Choroid plexus epithelial cell (primary cell): ENCODE measurements at regions not wholly inside any gene's neighbourhood (a gene's known extent, or its start where the extent isn't known, plus 50 kb on each side); places are given as distances from the start of the nearest gene placed in this dataset.

Source experiments
- DNase-seq: peaks from one replicate; pipeline ENCODE4 v3.0.0-alpha.2; 2010; ENCODE audit warnings: low read depth
- H3K4me3 ChIP-seq: 2 replicates; pipeline ENCODE4 v1.5.1; 2011; ENCODE audit warnings: low read depth, mild to moderate bottlenecking, control low read depth, low read length, moderate library complexity
- TF ChIP-seq, protein P1 (sequence below): conservative IDR thresholded peaks from 2 replicates; pipeline ENCODE4 v1.5.1; 2011; ENCODE audit warnings: low read depth, mild to moderate bottlenecking, control low read depth, inconsistent platforms, low read length, moderate library complexity

DNA sequence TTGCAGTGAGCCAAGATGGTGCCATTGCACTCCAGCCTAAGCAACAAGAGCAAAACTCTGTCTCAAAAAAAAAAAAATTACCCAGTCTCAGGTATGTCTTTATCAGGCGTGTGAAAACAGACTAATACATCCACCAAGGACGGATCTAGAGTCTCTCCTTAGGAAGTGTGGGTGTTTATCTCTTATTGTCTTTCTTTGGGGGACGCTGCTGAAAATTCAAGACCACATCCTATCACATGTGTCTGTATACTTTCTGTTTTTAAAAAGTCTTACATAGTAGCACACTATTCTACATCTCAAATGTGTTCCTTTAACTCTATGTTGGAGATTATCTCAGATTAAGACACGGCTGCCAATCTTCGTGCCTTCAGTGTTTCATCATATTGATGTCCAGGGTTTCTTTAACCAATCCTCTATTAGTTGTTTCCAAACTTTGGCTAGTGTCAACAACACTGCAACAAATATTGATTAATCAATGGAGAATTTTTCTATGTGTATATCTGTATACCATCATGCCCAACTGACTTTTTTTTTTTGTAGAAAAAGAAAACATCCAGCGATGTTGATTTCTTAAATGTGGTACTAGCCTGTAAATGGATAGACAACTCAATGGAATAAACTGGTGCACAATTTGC, 92.3 kb upstream of the KDM7A start:
- DNase-seq: no peak
- H3K4me3 ChIP-seq: no peak overlapping the region
- TF ChIP-seq, protein P1, sequence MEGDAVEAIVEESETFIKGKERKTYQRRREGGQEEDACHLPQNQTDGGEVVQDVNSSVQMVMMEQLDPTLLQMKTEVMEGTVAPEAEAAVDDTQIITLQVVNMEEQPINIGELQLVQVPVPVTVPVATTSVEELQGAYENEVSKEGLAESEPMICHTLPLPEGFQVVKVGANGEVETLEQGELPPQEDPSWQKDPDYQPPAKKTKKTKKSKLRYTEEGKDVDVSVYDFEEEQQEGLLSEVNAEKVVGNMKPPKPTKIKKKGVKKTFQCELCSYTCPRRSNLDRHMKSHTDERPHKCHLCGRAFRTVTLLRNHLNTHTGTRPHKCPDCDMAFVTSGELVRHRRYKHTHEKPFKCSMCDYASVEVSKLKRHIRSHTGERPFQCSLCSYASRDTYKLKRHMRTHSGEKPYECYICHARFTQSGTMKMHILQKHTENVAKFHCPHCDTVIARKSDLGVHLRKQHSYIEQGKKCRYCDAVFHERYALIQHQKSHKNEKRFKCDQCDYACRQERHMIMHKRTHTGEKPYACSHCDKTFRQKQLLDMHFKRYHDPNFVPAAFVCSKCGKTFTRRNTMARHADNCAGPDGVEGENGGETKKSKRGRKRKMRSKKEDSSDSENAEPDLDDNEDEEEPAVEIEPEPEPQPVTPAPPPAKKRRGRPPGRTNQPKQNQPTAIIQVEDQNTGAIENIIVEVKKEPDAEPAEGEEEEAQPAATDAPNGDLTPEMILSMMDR: no peak

DNA sequence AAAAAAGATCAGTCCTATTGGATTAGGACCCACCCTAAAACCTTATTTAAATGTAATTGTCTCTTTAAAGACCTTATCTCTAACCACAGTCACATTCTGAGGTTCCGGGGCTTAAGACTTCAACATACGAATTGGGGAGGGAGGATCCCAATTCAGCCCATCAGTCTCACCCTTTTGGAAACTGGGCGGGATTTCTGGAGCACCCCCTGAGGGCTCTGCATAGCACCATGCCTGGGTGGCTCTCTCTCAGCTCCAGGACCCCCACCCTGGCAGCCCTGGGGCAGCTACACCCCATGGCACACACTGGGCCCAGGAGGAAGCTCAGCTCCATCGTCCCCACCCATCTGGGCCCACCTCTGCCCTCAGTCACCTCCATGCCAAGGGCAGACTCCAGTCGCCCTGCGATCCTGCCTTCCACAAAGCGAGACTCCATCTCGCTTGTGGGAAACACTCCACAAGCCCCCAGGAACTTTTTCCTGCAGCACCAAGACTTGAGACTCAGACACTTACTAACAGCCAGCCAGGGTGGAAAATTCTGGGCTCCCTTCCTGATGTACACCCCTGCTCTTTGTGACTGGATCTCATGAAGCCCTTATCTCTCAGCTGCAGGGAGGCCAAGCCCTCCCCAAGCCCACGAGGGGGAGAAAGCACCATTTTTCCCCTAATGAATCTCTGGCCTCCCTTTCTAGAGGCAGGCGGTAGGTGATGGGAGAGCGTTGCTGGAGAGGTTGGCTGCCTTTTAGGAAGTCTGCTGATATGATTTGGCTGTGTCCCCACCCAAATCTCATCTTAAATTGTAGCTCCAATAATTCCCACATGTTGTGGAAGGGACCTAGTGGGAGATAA, 90.8 kb upstream of the KDM7A start:
- DNase-seq: no peak
- TF ChIP-seq, protein P1: no peak
- no peak overlapping the region for H3K4me3 ChIP-seq

DNA sequence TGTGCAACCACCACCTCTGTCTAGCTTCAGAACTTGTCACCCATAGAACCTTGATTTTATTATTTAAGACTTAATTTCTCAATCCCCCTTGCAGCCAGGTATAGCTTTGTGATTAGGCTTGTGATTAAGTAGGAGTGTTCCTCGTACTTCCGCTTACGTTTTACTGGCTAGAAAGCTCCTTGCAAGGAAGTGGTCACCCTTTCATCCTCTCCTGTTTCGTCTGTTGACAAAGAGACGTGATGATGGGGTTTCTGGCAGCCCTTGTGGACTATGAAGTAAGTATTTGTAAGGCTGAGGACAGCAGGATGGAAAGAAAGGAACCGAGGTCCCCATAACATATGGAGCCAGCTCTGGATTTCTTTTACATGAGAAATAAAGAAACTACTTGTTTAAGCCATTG, 86.5 kb upstream of the KDM7A start:
- DNase-seq: no peak
- no peak overlapping the region for H3K4me3 ChIP-seq
- TF ChIP-seq, protein P1: no peak

DNA sequence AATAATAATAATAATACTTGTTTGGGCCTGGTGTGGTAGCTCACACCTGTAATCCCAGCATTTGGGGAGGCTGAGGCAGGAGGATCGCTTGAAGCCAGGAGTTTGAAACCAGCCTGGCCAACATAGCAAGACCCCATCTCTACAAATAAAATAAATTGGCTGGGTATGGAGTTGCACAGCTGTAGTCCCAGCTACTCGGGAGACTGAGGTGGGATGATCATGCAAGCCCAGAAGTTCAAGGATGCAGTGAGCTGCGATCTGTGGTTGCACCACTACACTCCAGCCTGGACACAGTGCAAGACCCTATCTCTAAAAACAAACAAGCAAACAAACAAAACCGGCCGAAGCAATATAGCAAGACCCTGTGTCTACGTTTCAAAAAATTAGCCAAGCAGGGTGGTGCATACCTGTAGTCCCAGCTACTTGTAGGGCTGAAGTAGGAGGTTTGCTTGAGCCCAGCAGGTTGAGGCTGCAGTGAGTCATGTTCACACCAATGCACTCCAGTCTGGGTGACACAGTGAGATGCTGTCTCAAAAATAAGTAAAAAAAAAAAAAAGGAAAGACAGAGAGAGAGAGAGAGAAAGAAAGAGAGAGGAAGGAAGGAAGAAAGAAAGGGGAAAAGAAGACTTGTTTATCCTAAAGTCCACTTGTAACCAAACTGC, 85.6 kb upstream of the KDM7A start:
- no peak overlapping the region for H3K4me3 ChIP-seq
- TF ChIP-seq, protein P1: no peak
- DNase-seq: no peak

DNA sequence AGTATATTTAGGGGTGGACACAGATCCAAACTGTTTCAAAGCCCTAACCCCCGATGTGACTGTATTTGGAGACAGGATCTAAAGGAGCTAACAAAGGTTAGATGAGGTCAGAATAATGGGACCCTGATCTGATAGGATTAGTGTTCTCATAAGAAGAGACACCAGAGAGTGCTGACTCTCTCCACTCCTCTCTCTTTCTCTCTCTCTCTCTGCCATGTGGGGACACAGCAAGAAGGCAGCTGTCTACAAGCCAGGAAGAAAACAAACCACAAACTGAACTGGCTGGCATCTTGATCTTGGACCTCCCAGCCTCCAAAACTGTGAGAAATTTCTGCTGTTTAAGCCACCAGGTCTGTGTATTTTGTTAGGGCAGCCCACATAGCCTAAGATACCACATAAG, 84.7 kb upstream of the KDM7A start:
- no peak overlapping the region for H3K4me3 ChIP-seq
- TF ChIP-seq, protein P1: no peak
- DNase-seq: no peak

DNA sequence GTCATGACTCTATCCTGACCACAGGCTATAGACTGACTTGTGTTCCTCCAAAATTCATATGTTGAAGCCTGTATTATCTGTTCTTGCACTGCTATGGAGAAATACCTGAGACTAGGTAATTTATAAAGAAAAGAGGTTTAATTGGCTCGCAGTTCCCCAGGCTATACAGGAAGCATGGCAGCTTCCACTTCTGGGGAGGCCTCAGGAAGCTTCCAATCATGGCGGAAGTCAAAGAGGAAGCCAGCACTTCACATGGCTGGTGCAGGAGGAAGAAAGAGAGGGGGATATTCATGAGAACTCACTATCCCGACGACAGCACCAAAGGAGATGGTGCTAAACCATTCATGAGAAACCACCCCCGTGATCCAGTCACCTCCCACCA, 84.3 kb upstream of the KDM7A start:
- TF ChIP-seq, protein P1: no peak
- H3K4me3 ChIP-seq: no peak overlapping the region
- DNase-seq: no peak
